C4-2B (cell line): ENCODE measurements at regions not wholly inside any gene's neighbourhood (a gene's known extent, or its start where the extent isn't known, plus 50 kb on each side); places are given as distances from the start of the nearest gene placed in this dataset.

Source experiments
- CTCF ChIP-seq: fragments of 450-650 bp; conservative IDR thresholded peaks from 2 replicates; pipeline ENCODE4 v1.5.1; 2017; ENCODE audit warnings: mild to moderate bottlenecking
- ZFX ChIP-seq: fragments of 450-650 bp; IDR thresholded peaks from 2 replicates; pipeline ENCODE4 v1.6.1; 2017

GRCh38 chr4:126993351-126993750, 639.4 kb upstream of the INTU start:
- TF ChIP-seq CTCF (no peak), ZFX (no peak)
